Tibial artery (tissue), 4 donors: ENCODE measurements at regions not wholly inside any gene's neighbourhood (a gene's known extent, or its start where the extent isn't known, plus 50 kb on each side); places are given as distances from the start of the nearest gene placed in this dataset.
A peak's percentile ranks its signal among the peaks of the same experiment; 100 is the strongest.
"Not testable (repeated sequence)": the region's sequence is repeated elsewhere in the genome, so short reads cannot be mapped to it uniquely, and the experiment has no call there.

Experiments used
- DNase-seq, 2 donors: peaks; one replicate each; pipeline ENCODE4 v3.0.0-alpha.2; 2019
- H3K27ac ChIP-seq, 2 donors: fragments of 200-600 bp; sonication (generic) in 1 of 2; 1 replicate in 1 of 2; 2 replicates in 1 of 2; pipeline ENCODE4 v1.5.1; 2018 to 2019; ENCODE audit warnings: mild to moderate bottlenecking in 1 of 2
- H3K27me3 ChIP-seq, 2 donors: fragments of 200-600 bp; sonication (generic) in 1 of 2; one replicate each; pipeline versions ENCODE4 v1.5.1 to v1.6.0; 2016 to 2019
- H3K36me3 ChIP-seq, 3 donors: fragments of 200-600 bp; sonication (generic) in 2 of 3; one replicate each; pipeline ENCODE4 v1.5.1; 2016 to 2019; ENCODE audit warnings: mild to moderate bottlenecking in 2 of 3
- H3K4me1 ChIP-seq, 4 donors: fragments of 200-600 bp; sonication (generic) in 2 of 4; 1 replicate in 3 of 4; 2 replicates in 1 of 4; pipeline ENCODE4 v1.5.1; 2016 to 2019
- H3K4me3 ChIP-seq, 2 donors: fragments of 200-600 bp; sonication (generic) in 1 of 2; 1 replicate in 1 of 2; 2 replicates in 1 of 2; pipeline ENCODE4 v1.5.1; 2018 to 2019; ENCODE audit warnings: mild to moderate bottlenecking in 2 of 2
- H3K9me3 ChIP-seq, 3 donors: fragments of 200-600 bp; sonication (generic) in 1 of 3; one replicate each; pipeline ENCODE4 v1.5.1; 2016 to 2019
- CTCF ChIP-seq, 2 experiments: fragments of 200-600 bp in 1 of 2; fragments of 450-650 bp in 1 of 2; IDR thresholded peaks; one replicate each; pipeline ENCODE4 v1.5.1; 2017 to 2019; ENCODE audit warnings: antibody characterized with exemption in 2 of 2, mild to moderate bottlenecking in 1 of 2, moderate library complexity in 1 of 2
- intact Hi-C: fragments of 100-400 bp; cut with DNase I; formaldehyde crosslinking; loops from one replicate; pipeline ENCODE4 v1.15.0; 2023; ENCODE audit warnings: low total_unique reads

- no peaks in the 10 kb centered on the region for H3K9me3 ChIP-seq
- no peaks in the 10 kb centered on the region for H3K4me1 ChIP-seq
- peak; percentile 77 to 89 for DNase-seq
- no peaks in the 10 kb centered on the region for H3K27me3 ChIP-seq
- intact Hi-C loops, result no loop called here
- H3K27ac ChIP-seq, result no peak overlapping the region
- no peak for TF ChIP-seq CTCF (IDR thresholded peaks at IDR 0.05)
- H3K4me3 ChIP-seq, result no peak overlapping the region
- no peaks in the 10 kb centered on the region for H3K36me3 ChIP-seq
These were observed 170.1 kb upstream of the PWP1 start for GRCh38 chr12:107515446-107515958.

GRCh38 chr12:107517816-107518215 is 167.8 kb upstream of the PWP1 start:
- H3K9me3 ChIP-seq, H3K4me1 ChIP-seq, intact Hi-C loops, H3K27ac ChIP-seq, H3K27me3 ChIP-seq, DNase-seq, H3K36me3 ChIP-seq, H3K4me3 ChIP-seq: not testable (repeated sequence)

GRCh38 chr12:107518868-107519267 is 166.7 kb upstream of the PWP1 start:
- H3K27ac ChIP-seq, result no peak overlapping the region
- DNase-seq, result no peak
- H3K4me1 ChIP-seq, result no peaks in the 10 kb centered on the region
- no peaks in the 10 kb centered on the region for H3K9me3 ChIP-seq
- H3K36me3 ChIP-seq, result no peaks in the 10 kb centered on the region
- intact Hi-C loops, result no loop called here
- H3K27me3 ChIP-seq, result no peaks in the 10 kb centered on the region
- TF ChIP-seq CTCF (IDR thresholded peaks at IDR 0.05), result no peak
- H3K4me3 ChIP-seq, result no peak overlapping the region

- Histone ChIP-seq H3K4me3 (no peak overlapping the region), H3K27me3 (no peaks in the 10 kb centered on the region), H3K9me3 (no peaks in the 10 kb centered on the region), H3K4me1 (no peaks in the 10 kb centered on the region), H3K27ac (no peak overlapping the region), H3K36me3 (no peaks in the 10 kb centered on the region)
- DNase-seq, result no peak
- no peak for TF ChIP-seq CTCF (IDR thresholded peaks at IDR 0.05)
- intact Hi-C loops, result no loop called here
These were observed 165.4 kb upstream of the PWP1 start for GRCh38 chr12:107519906-107520859.

GRCh38 chr12:107521826-107522355 is 163.7 kb upstream of the PWP1 start:
- no peak for DNase-seq
- no peak for TF ChIP-seq CTCF (IDR thresholded peaks at IDR 0.05)
- H3K27ac ChIP-seq, result no peak overlapping the region
- no peaks in the 10 kb centered on the region for H3K36me3 ChIP-seq
- H3K27me3 ChIP-seq, result no peaks in the 10 kb centered on the region
- H3K9me3 ChIP-seq, result no peaks in the 10 kb centered on the region
- no peak overlapping the region for H3K4me3 ChIP-seq
- H3K4me1 ChIP-seq, result no peaks in the 10 kb centered on the region
- intact Hi-C loops, result no loop called here
